ENCODE measurements at regions not wholly inside any gene's neighbourhood (a gene's known extent, or its start where the extent isn't known, plus 50 kb on each side); places are given as distances from the start of the nearest gene placed in this dataset.
"Not testable (repeated sequence)": the region's sequence is repeated elsewhere in the genome, so short reads cannot be mapped to it uniquely, and the experiment has no call there.

- DNase-seq: no peak
Observed at GRCh38 chr10:8314486-8314885, 260.0 kb downstream of the GATA3 start.

- no peak for DNase-seq
Observed at GRCh38 chr10:8315619-8316021, 261.1 kb downstream of the GATA3 start.

- DNase-seq: no peak
Observed at GRCh38 chr10:8316284-8316683, 261.8 kb downstream of the GATA3 start.

- not testable (repeated sequence) for DNase-seq
Observed at GRCh38 chr10:8318429-8318828, 263.9 kb downstream of the GATA3 start.

- DNase-seq: no peak
Observed at GRCh38 chr10:8318956-8319355, 264.5 kb downstream of the GATA3 start.

- DNase-seq: no peak
Observed at GRCh38 chr10:8319704-8320103, 265.2 kb downstream of the GATA3 start.

GRCh38 chr10:8321990-8322389 is 267.5 kb downstream of the GATA3 start:
- no peak for DNase-seq

- no peak for DNase-seq
Observed at GRCh38 chr10:8323428-8324054, 269.1 kb downstream of the GATA3 start.

GRCh38 chr10:8325024-8325980 is 270.8 kb downstream of the GATA3 start:
- peak; percentile 53 for DNase-seq

GRCh38 chr10:8326396-8327139 is 272.1 kb downstream of the GATA3 start:
- no peak for DNase-seq

GRCh38 chr10:8327140-8327423 is 272.6 kb downstream of the GATA3 start:
- no peak for DNase-seq

GRCh38 chr10:8331387-8331786 is 276.9 kb downstream of the GATA3 start:
- DNase-seq: peak; percentile 49

- peak; percentile 98 for DNase-seq
Observed at GRCh38 chr10:8331896-8332729, 277.6 kb downstream of the GATA3 start.

GRCh38 chr10:8332730-8333111 is 278.2 kb downstream of the GATA3 start:
- DNase-seq: no peak

GRCh38 chr10:8334631-8335030 is 280.1 kb downstream of the GATA3 start:
- DNase-seq: no peak

GRCh38 chr10:8336629-8337331 is 282.3 kb downstream of the GATA3 start:
- no peak for DNase-seq

- no peak for DNase-seq
Observed at GRCh38 chr10:8337332-8337651, 282.8 kb downstream of the GATA3 start.

- no peak for DNase-seq
Observed at GRCh38 chr10:8338177-8338766, 283.8 kb downstream of the GATA3 start.

- no peak for DNase-seq
Observed at GRCh38 chr10:8344756-8345155, 290.3 kb downstream of the GATA3 start.

- no peak for DNase-seq
Observed at GRCh38 chr10:8346861-8347260, 292.4 kb downstream of the GATA3 start.

GRCh38 chr10:8347614-8348013 is 293.1 kb downstream of the GATA3 start:
- not testable (repeated sequence) for DNase-seq

Data from CD4-positive, alpha-beta T cell treated with Interleukin-4 for 4 hours (primary cell).